ENCODE measurements at regions not wholly inside any gene's neighbourhood (a gene's known extent, or its start where the extent isn't known, plus 50 kb on each side); places are given as distances from the start of the nearest gene placed in this dataset.

GRCh38 chr2:4107179-4107578 is 403.8 kb downstream of the DCDC2C start:
- TF ChIP-seq EZH2phosphoT487 (IDR thresholded peaks at IDR 0.05; ENCODE audit: insufficient read depth, low read depth) (no peak), EZH2 (IDR thresholded peaks at IDR 0.05; ENCODE audit: insufficient read depth, poor library complexity, severe bottlenecking) (no peak)

All from GM23248 (cell line).